Right lobe of liver (tissue), 4 donors: ENCODE measurements at regions not wholly inside any gene's neighbourhood (a gene's known extent, or its start where the extent isn't known, plus 50 kb on each side); places are given as distances from the start of the nearest gene placed in this dataset.

Source experiments
- POLR2A ChIP-seq: fragments of 450-650 bp; IDR thresholded peaks from one replicate; pipeline ENCODE4 v1.6.1; 2017; ENCODE audit warnings: antibody characterized with exemption, mild to moderate bottlenecking
- TF ChIP-seq, protein P1 (sequence below), 4 donors: fragments of 200-600 bp in 3 of 4; fragments of 450-650 bp in 1 of 4; IDR thresholded peaks; one replicate each; pipeline versions ENCODE4 v1.5.1 to v1.8.0; 2016 to 2022; ENCODE audit warnings: antibody characterized with exemption in 4 of 4, mild to moderate bottlenecking in 2 of 4
- donor health status: DM: no; HTN: no; CAD: no.
- donor health status: DM: no; HTN: no; CAD: no.
- donor health status: DM: no; HTN: yes; CAD: no.

DNA sequence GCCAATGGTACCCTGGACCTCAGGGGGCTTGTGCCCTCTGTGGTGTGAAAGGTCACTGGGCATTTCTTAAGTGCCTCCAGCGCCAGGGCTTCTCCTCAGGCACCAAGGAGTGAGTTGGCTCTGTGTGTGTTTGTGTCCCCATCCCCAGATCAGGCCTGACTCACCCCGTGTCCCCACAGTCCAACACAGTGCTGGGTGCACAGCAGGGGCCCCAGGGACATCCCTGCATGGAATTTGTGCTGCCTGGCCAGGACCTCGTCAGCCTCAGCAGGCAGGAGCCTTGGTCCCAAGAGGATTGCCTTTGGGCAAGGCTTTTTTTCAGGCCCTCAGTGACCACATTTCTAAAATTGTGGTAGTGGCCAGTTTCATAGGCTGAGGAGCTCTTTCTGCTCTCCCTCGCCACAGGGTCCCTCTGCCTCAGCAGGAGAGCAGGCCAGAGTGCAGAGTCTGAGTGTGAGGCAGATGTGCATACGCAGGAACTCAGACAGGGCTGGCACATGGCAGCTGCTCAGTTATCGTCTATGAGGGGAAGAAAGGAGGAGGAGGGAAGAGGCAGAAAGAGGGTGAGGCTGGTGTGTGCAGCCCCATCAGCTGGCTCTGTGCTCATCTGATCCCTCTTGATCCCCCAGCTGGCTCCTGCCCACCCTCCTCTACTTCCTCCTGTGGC is 215.6 kb downstream of the RPLP1 start:
- TF ChIP-seq, protein P1, sequence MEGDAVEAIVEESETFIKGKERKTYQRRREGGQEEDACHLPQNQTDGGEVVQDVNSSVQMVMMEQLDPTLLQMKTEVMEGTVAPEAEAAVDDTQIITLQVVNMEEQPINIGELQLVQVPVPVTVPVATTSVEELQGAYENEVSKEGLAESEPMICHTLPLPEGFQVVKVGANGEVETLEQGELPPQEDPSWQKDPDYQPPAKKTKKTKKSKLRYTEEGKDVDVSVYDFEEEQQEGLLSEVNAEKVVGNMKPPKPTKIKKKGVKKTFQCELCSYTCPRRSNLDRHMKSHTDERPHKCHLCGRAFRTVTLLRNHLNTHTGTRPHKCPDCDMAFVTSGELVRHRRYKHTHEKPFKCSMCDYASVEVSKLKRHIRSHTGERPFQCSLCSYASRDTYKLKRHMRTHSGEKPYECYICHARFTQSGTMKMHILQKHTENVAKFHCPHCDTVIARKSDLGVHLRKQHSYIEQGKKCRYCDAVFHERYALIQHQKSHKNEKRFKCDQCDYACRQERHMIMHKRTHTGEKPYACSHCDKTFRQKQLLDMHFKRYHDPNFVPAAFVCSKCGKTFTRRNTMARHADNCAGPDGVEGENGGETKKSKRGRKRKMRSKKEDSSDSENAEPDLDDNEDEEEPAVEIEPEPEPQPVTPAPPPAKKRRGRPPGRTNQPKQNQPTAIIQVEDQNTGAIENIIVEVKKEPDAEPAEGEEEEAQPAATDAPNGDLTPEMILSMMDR (IDR thresholded peaks at IDR 0.05) = no peak
- no peak for TF ChIP-seq POLR2A
